B cell (primary cell): ENCODE measurements at regions not wholly inside any gene's neighbourhood (a gene's known extent, or its start where the extent isn't known, plus 50 kb on each side); places are given as distances from the start of the nearest gene placed in this dataset.

ENCODE experiments used
- ATAC-seq: fragments of 200-7000 bp; cut with Tn5 transposase; one replicate; pipeline ENCODE4 v1.10.0; 2021; ENCODE audit warnings: low read depth, mild to moderate bottlenecking, moderate number of reproducible peaks, moderate library complexity
- CTCF ChIA-PET: fragments of 350-600 bp; sonication (Branson Sonifier 250); formaldehyde crosslinking; loops from one replicate; lab custom pipeline; 2021; ENCODE audit warnings: antibody characterized with exemption, inconsistent platforms; lab: Charles Lee
- POLR2A ChIA-PET: fragments of 350-600 bp; sonication (Branson Sonifier 250); formaldehyde crosslinking; loops from one replicate; lab custom pipeline; 2021; ENCODE audit warnings: antibody characterized with exemption; lab: Charles Lee
- DNase-seq: peaks from one replicate; pipeline ENCODE4 v3.0.0; 2013
- H2AFZ ChIP-seq: 2 replicates; pipeline ENCODE4 v1.6.1; 2012; ENCODE audit warnings: mild to moderate bottlenecking, low read depth, low read length; ENCODE audit not compliant: insufficient read depth, poor library complexity, severe bottlenecking
- H3K27ac ChIP-seq, 2 donors: 1 replicate in 1 of 2; 2 replicates in 1 of 2; pipeline ENCODE4 v1.5.1; 2012 to 2013; ENCODE audit warnings: low read length in 2 of 2, mild to moderate bottlenecking in 2 of 2, moderate library complexity in 1 of 2
- H3K27me3 ChIP-seq, 4 experiments: fragments of 200-600 bp in 1 of 4; sonication (generic) in 1 of 4; replicated peaks in 1 of 4; 1 replicate in 2 of 4; 2 replicates in 2 of 4; pipeline versions ENCODE4 v1.6.1 to v1.7.0; 2013 to 2016; ENCODE audit warnings: low read length in 3 of 4, mild to moderate bottlenecking in 2 of 4, mixed read lengths in 1 of 4, moderate library complexity in 1 of 4; ENCODE audit not compliant: insufficient read depth in 4 of 4, control insufficient read depth in 3 of 4; ENCODE audit errors: control extremely low read depth in 1 of 4
- H3K36me3 ChIP-seq, 2 experiments: replicated peaks in 1 of 2; 1 replicate in 1 of 2; 2 replicates in 1 of 2; pipeline versions ENCODE4 v1.6.1 to v1.7.1; 2013; ENCODE audit warnings: low read length in 1 of 2; ENCODE audit not compliant: insufficient read depth in 2 of 2, control insufficient read depth in 1 of 2; ENCODE audit errors: control extremely low read depth in 1 of 2, extremely low read depth in 1 of 2
- H3K4me1 ChIP-seq, 2 donors: fragments of 200-600 bp in 1 of 2; sonication (generic) in 1 of 2; 1 replicate in 1 of 2; 2 replicates in 1 of 2; pipeline versions ENCODE4 v1.5.1 to v1.6.1; 2013 to 2017; ENCODE audit warnings: low read length in 2 of 2; ENCODE audit not compliant: control insufficient read depth in 2 of 2, insufficient read depth in 2 of 2
- H3K4me2 ChIP-seq: replicated peaks from 2 replicates; pipeline ENCODE3; 2012; ENCODE audit warnings: mild to moderate bottlenecking, low read depth, low read length; ENCODE audit not compliant: poor library complexity, severe bottlenecking
- H3K4me3 ChIP-seq, 5 experiments: fragments of 200-600 bp in 1 of 5; sonication (generic) in 1 of 5; 1 replicate in 3 of 5; 2 replicates in 2 of 5; pipeline versions ENCODE4 v1.5.1 to v1.7.0; 2011 to 2016; ENCODE audit warnings: low read length in 4 of 5, mild to moderate bottlenecking in 4 of 5, low read depth in 2 of 5, control low read depth in 1 of 5, moderate library complexity in 1 of 5; ENCODE audit not compliant: insufficient read depth in 1 of 5; ENCODE audit errors: control extremely low read depth in 1 of 5, extremely low read depth in 1 of 5
- H3K79me2 ChIP-seq: fragments of 200-600 bp; sonication (generic); one replicate; pipeline ENCODE4 v1.6.0; 2016; ENCODE audit warnings: low read length; ENCODE audit not compliant: control insufficient read depth, insufficient read depth
- H3K9ac ChIP-seq: fragments of 200-600 bp; sonication (generic); 2 replicates; pipeline ENCODE4 v1.6.1; 2017; ENCODE audit warnings: mild to moderate bottlenecking, low read length, moderate library complexity
- H3K9me3 ChIP-seq, 3 donors: one replicate each; pipeline versions ENCODE4 v1.6.1 to v1.7.1; 2013; ENCODE audit warnings: low read length in 2 of 3; ENCODE audit not compliant: control insufficient read depth in 2 of 3, insufficient read depth in 1 of 3; ENCODE audit errors: control extremely low read depth in 1 of 3
- H4K20me1 ChIP-seq: 2 replicates; pipeline ENCODE4 v1.6.0; 2012; ENCODE audit warnings: mild to moderate bottlenecking, low read length; ENCODE audit not compliant: insufficient read depth, control insufficient read depth, poor library complexity, severe bottlenecking
- H3K27ac Mint-ChIP-seq: one replicate; pipeline ENCODE4 v1.8.0; 2021; ENCODE audit warnings: mixed read lengths
- H3K27me3 Mint-ChIP-seq: one replicate; pipeline ENCODE4 v1.8.0; 2021; ENCODE audit warnings: mixed read lengths
- H3K4me1 Mint-ChIP-seq: one replicate; pipeline ENCODE4 v1.8.0; 2021; ENCODE audit warnings: mixed read lengths
- H3K4me3 Mint-ChIP-seq: one replicate; pipeline ENCODE4 v1.8.0; 2021; ENCODE audit warnings: mixed read lengths
- H3K9me3 Mint-ChIP-seq: one replicate; pipeline ENCODE4 v1.8.0; 2022; ENCODE audit warnings: mixed read lengths; ENCODE audit not compliant: insufficient read depth
- EZH2 ChIP-seq: IDR thresholded peaks from 2 replicates; pipeline ENCODE4 v1.6.1; 2012; ENCODE audit warnings: borderline replicate concordance, low read depth, mild to moderate bottlenecking, moderate library complexity, low read length; ENCODE audit not compliant: insufficient read depth, poor library complexity, severe bottlenecking
- WGBS: methylation state at CpG from one replicate; pipeline ENCODE4 v1.1.5; 2013; ENCODE audit warnings: missing lambda C conversion rate; ENCODE audit not compliant: insufficient coverage; 5-methylcytosine and 5-hydroxymethylcytosine counted together
- intact Hi-C: fragments of 100-400 bp; cut with micrococcal nuclease; formaldehyde crosslinking; loops from one replicate; pipeline ENCODE4 v1.10.0; 2022
- TF ChIP-seq, protein P1 (sequence below): fragments of 200-600 bp; IDR thresholded peaks from one replicate; pipeline ENCODE4 v1.8.0; 2022; ENCODE audit warnings: antibody characterized with exemption, mild to moderate bottlenecking

DNA sequence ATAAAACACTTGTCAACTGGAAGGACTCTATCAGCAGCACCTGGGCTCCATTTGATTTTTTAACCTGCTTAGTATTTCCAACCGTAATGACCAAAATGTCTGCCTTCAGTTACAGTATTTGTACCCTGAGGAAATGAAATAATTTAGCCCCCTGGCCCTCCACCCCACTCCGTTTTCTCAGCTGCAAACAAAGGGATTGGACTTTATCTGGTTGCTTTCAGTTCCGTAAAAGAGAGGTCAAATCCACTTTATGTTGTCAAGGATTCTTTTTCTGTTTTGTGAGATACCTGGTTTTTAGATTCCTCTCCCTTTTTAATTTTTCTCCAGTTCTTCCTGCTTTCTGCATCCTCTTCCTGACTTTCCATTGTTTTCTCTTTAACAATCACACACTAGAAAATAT is 64.4 kb upstream of the BMP2 start:
- no peaks in the 10 kb centered on the region for H3K79me2 ChIP-seq
- Mint-ChIP-seq H3K4me3 (no peak overlapping the region), H3K27me3 (no peaks in the 10 kb centered on the region), H3K27ac (no peak overlapping the region), H3K9me3 (no peaks in the 10 kb centered on the region), H3K4me1 (no peaks in the 10 kb centered on the region)
- no peak overlapping the region for H3K27ac ChIP-seq
- ATAC-seq = no peak
- no peaks in the 10 kb centered on the region for H3K9me3 ChIP-seq
- no peak for DNase-seq
- H3K4me1 ChIP-seq = no peaks in the 10 kb centered on the region
- CTCF ChIA-PET = no interaction called here
- H2AFZ ChIP-seq = no peak overlapping the region
- TF ChIP-seq, protein P1, sequence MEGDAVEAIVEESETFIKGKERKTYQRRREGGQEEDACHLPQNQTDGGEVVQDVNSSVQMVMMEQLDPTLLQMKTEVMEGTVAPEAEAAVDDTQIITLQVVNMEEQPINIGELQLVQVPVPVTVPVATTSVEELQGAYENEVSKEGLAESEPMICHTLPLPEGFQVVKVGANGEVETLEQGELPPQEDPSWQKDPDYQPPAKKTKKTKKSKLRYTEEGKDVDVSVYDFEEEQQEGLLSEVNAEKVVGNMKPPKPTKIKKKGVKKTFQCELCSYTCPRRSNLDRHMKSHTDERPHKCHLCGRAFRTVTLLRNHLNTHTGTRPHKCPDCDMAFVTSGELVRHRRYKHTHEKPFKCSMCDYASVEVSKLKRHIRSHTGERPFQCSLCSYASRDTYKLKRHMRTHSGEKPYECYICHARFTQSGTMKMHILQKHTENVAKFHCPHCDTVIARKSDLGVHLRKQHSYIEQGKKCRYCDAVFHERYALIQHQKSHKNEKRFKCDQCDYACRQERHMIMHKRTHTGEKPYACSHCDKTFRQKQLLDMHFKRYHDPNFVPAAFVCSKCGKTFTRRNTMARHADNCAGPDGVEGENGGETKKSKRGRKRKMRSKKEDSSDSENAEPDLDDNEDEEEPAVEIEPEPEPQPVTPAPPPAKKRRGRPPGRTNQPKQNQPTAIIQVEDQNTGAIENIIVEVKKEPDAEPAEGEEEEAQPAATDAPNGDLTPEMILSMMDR = no peak
- TF ChIP-seq EZH2 = no peak
- 73% methylated on average over 2 of the region's 3 CpGs for WGBS
- H3K36me3 ChIP-seq = no peaks in the 10 kb centered on the region
- no peak overlapping the region for H3K4me2 ChIP-seq
- H3K4me3 ChIP-seq = no peak overlapping the region
- no peaks in the 10 kb centered on the region for H3K27me3 ChIP-seq
- no peak overlapping the region for H3K9ac ChIP-seq
- intact Hi-C loops = no loop called here
- H4K20me1 ChIP-seq = no peaks in the 10 kb centered on the region
- POLR2A ChIA-PET = no interaction called here

GRCh38 chr20:6702144-6702543 is 65.3 kb upstream of the BMP2 start:
- Histone ChIP-seq H4K20me1 (no peaks in the 10 kb centered on the region), H3K4me1 (no peaks in the 10 kb centered on the region), H3K27ac (no peak overlapping the region), H3K9ac (no peak overlapping the region), H3K4me3 (no peak overlapping the region), H2AFZ (no peak overlapping the region), H3K79me2 (no peaks in the 10 kb centered on the region), H3K9me3 (no peaks in the 10 kb centered on the region), H3K4me2 (no peak overlapping the region), H3K27me3 (no peaks in the 10 kb centered on the region), H3K36me3 (no peaks in the 10 kb centered on the region)
- CTCF ChIA-PET = no interaction called here
- intact Hi-C loops = no loop called here
- no peak for ATAC-seq
- Mint-ChIP-seq H3K4me1 (no peaks in the 10 kb centered on the region), H3K27me3 (no peaks in the 10 kb centered on the region), H3K9me3 (no peaks in the 10 kb centered on the region), H3K4me3 (no peak overlapping the region), H3K27ac (no peak overlapping the region)
- POLR2A ChIA-PET = no interaction called here
- TF ChIP-seq EZH2 = no peak
- TF ChIP-seq, protein P1 = no peak
- no peak for DNase-seq
